Endothelial cell of umbilical vein (primary cell): ENCODE measurements at regions not wholly inside any gene's neighbourhood (a gene's known extent, or its start where the extent isn't known, plus 50 kb on each side); places are given as distances from the start of the nearest gene placed in this dataset.

Experiments used
- BruUV-seq: library from RNA; stranded (reverse); fragments of 400-500 nt; replicated peaks from 2 replicates; lab custom pipeline; 2021; lab: Mats Ljungman, UMichigan
- CTCF ChIA-PET: fragments of 300-600, 350-600 bp; sonication (Branson Sonifier 250); formaldehyde crosslinking; loops from one replicate; lab custom pipeline; 2021; ENCODE audit warnings: antibody characterized with exemption, inconsistent platforms; lab: Charles Lee
- POLR2A ChIA-PET: fragments of 300-600, 350-600 bp; sonication (Branson Sonifier 250); formaldehyde crosslinking; loops from one replicate; lab custom pipeline; 2021; ENCODE audit warnings: antibody characterized with exemption, inconsistent platforms; lab: Charles Lee
- DNase-seq: peaks from one replicate; pipeline ENCODE4 v3.0.0-alpha.2; 2011; ENCODE audit warnings: low read depth, low spot score
- FAIRE-seq: peaks from 2 replicates; lab custom pipeline; 2011; peaks lifted over from hg19 to GRCh38; lab: Jason Lieb, UNC
- H2AFZ ChIP-seq: 2 replicates; pipeline ENCODE4 v1.6.0; 2012; ENCODE audit warnings: low read depth, low read length, control low read depth, inconsistent platforms
- H3K27ac ChIP-seq: 2 replicates; pipeline ENCODE4 v1.5.1; 2011; ENCODE audit warnings: low read depth, mild to moderate bottlenecking, control low read depth, low read length, moderate library complexity; ENCODE audit not compliant: insufficient read depth
- H3K27me3 ChIP-seq, 2 experiments: 2 replicates each; pipeline versions ENCODE4 v1.6.0 to v1.6.1; 2011; ENCODE audit warnings: low read length in 2 of 2, mixed read lengths in 1 of 2; ENCODE audit not compliant: control insufficient read depth in 2 of 2, insufficient read depth in 2 of 2
- H3K36me3 ChIP-seq, 2 experiments: 2 replicates in 1 of 2; 3 replicates in 1 of 2; pipeline ENCODE4 v1.5.1; 2011; ENCODE audit warnings: low read length in 2 of 2, mild to moderate bottlenecking in 1 of 2, moderate library complexity in 1 of 2; ENCODE audit not compliant: control insufficient read depth in 2 of 2, insufficient read depth in 2 of 2; ENCODE audit errors: extremely low read depth in 1 of 2
- H3K4me1 ChIP-seq: 3 replicates; pipeline ENCODE4 v1.5.1; 2011; ENCODE audit warnings: mild to moderate bottlenecking, low read length; ENCODE audit not compliant: control insufficient read depth, insufficient read depth; ENCODE audit errors: extremely low read depth
- H3K4me2 ChIP-seq: 2 replicates; pipeline ENCODE4 v1.6.1; 2011; ENCODE audit warnings: low read length, control low read depth, mixed read lengths; ENCODE audit not compliant: insufficient read depth
- H3K4me3 ChIP-seq, 3 experiments: fragments of 200-600 bp in 1 of 3; sonication (generic), shearing (Covaris generic) in 1 of 3; replicated peaks in 1 of 3; 2 replicates each; pipeline ENCODE4 v1.5.1; 2011 to 2016; ENCODE audit warnings: control low read depth in 3 of 3, low read length in 3 of 3, mild to moderate bottlenecking in 2 of 3, inconsistent platforms in 1 of 3, low read depth in 1 of 3, moderate library complexity in 1 of 3; ENCODE audit not compliant: insufficient read depth in 1 of 3
- H3K79me2 ChIP-seq: 2 replicates; pipeline ENCODE4 v1.6.0; 2012; ENCODE audit warnings: low read length, inconsistent platforms; ENCODE audit not compliant: control insufficient read depth, insufficient read depth
- H3K9ac ChIP-seq: replicated peaks from 2 replicates; pipeline ENCODE3; 2011; ENCODE audit warnings: low read length, control low read depth; ENCODE audit not compliant: insufficient read depth; ENCODE audit errors: extremely low read depth
- H3K9me1 ChIP-seq: replicated peaks from 3 replicates; pipeline ENCODE4 v1.6.0; 2011; ENCODE audit warnings: mild to moderate bottlenecking, low read length; ENCODE audit not compliant: control insufficient read depth, insufficient read depth; ENCODE audit errors: extremely low read depth
- H3K9me3 ChIP-seq: replicated peaks from 2 replicates; pipeline ENCODE4 v1.5.1; 2012; ENCODE audit warnings: low read length, inconsistent platforms; ENCODE audit not compliant: control insufficient read depth, insufficient read depth
- H4K20me1 ChIP-seq: replicated peaks from 2 replicates; pipeline ENCODE3; 2011; ENCODE audit warnings: mild to moderate bottlenecking, low read length; ENCODE audit not compliant: control insufficient read depth, insufficient read depth; ENCODE audit errors: extremely low read depth
- CTCF ChIP-seq, 2 donors: IDR thresholded peaks; 1 replicate in 1 of 2; 2 replicates in 1 of 2; pipeline ENCODE4 v1.5.1; 2011; ENCODE audit warnings: low read length in 2 of 2, mild to moderate bottlenecking in 2 of 2, moderate library complexity in 2 of 2, control low read depth in 1 of 2, inconsistent platforms in 1 of 2, low read depth in 1 of 2; ENCODE audit not compliant: insufficient read depth in 1 of 2; ENCODE audit errors: extremely low read depth in 1 of 2
- EZH2 ChIP-seq: IDR thresholded peaks from 2 replicates; pipeline ENCODE4 v1.6.1; 2012; ENCODE audit warnings: borderline replicate concordance, low read depth, mild to moderate bottlenecking, moderate library complexity, low read length, inconsistent platforms; ENCODE audit not compliant: severe bottlenecking
- FOS ChIP-seq: IDR thresholded peaks from 2 replicates; pipeline ENCODE4 v1.6.1; 2011; ENCODE audit warnings: mild to moderate bottlenecking, low read length, moderate library complexity, borderline replicate concordance; ENCODE audit not compliant: insufficient read depth
- GATA2 ChIP-seq: IDR thresholded peaks from 2 replicates; pipeline ENCODE4 v1.7.0; 2011; ENCODE audit warnings: low read depth, mild to moderate bottlenecking, moderate library complexity, mixed read lengths, low read length; ENCODE audit not compliant: insufficient read length, insufficient read depth
- JUN ChIP-seq: IDR thresholded peaks from 2 replicates; pipeline ENCODE4 v1.6.1; 2011; ENCODE audit warnings: borderline replicate concordance, low read depth; ENCODE audit not compliant: insufficient read length, insufficient read depth
- MAX ChIP-seq: IDR thresholded peaks from 2 replicates; pipeline ENCODE4 v1.6.1; 2011; ENCODE audit not compliant: insufficient read depth, insufficient read length
- MYC ChIP-seq: IDR thresholded peaks from one replicate; pipeline ENCODE4 v1.6.1; 2011; ENCODE audit warnings: mild to moderate bottlenecking, low read depth, low read length
- POLR2A ChIP-seq: IDR thresholded peaks from 2 replicates; pipeline ENCODE4 v1.6.1; 2012; ENCODE audit warnings: low read depth, mild to moderate bottlenecking, control low read depth, low read length
- POLR2AphosphoS5 ChIP-seq: IDR thresholded peaks from 2 replicates; pipeline ENCODE4 v1.6.1; 2012; ENCODE audit warnings: low read depth, mild to moderate bottlenecking, control low read depth, low read length, moderate library complexity; ENCODE audit not compliant: insufficient read depth
- dilution Hi-C: fragments of 300-500 bp; cut with MboI; formaldehyde crosslinking; loops from one replicate; pipeline ENCODE4 v1.15.0; 2019; ENCODE audit warnings: low sequenced_read_pairs; ENCODE audit not compliant: extremely low pct_ligation_motif_present
- intact Hi-C: fragments of 100-400 bp; cut with micrococcal nuclease; formaldehyde crosslinking; loops from one replicate; pipeline ENCODE4 v1.10.0; 2022

- H3K36me3 ChIP-seq, result peaks cover 2 to 11% of the 10 kb centered on the region in 2 experiments
- no peak for TF ChIP-seq JUN
- TF ChIP-seq POLR2A, result no peak
- TF ChIP-seq MYC, result no peak
- no peak for TF ChIP-seq CTCF (IDR thresholded peaks at IDR 0.05; ENCODE audit: extremely low read depth in 1 of 2, insufficient read depth in 1 of 2, low read depth in 1 of 2, low read length in 2 of 2)
- no peak for TF ChIP-seq POLR2AphosphoS5
- no peak for TF ChIP-seq FOS
- no peak for TF ChIP-seq EZH2
- TF ChIP-seq GATA2, result no peak
- no peak for TF ChIP-seq MAX
- no peaks in the 10 kb centered on the region for H4K20me1 ChIP-seq
- DNase-seq (no peak), FAIRE-seq (no peak)
- no peak overlapping the region for H3K4me3 ChIP-seq
- no peak overlapping the region for H3K9ac ChIP-seq
- H3K27me3 ChIP-seq, result no peaks in the 10 kb centered on the region
- H3K9me1 ChIP-seq, result no peaks in the 10 kb centered on the region
- H3K27ac ChIP-seq, result no peak overlapping the region
- dilution Hi-C loops, result no loop called here
- no peak overlapping the region for H2AFZ ChIP-seq
- H3K9me3 ChIP-seq, result no peaks in the 10 kb centered on the region
- H3K4me1 ChIP-seq, result no peaks in the 10 kb centered on the region
- intact Hi-C loops, result no loop called here
- H3K79me2 ChIP-seq, result no peaks in the 10 kb centered on the region
- BruUV-seq, result no TSS peak
- ChIA-PET CTCF (no interaction called here), POLR2A (no interaction called here)
- no peak overlapping the region for H3K4me2 ChIP-seq
These were observed 437.9 kb downstream of the KLF12 start for GRCh38 chr13:73696271-73696670.
